ENCODE measurements at regions not wholly inside any gene's neighbourhood (a gene's known extent, or its start where the extent isn't known, plus 50 kb on each side); places are given as distances from the start of the nearest gene placed in this dataset.

- Histone ChIP-seq H3F3A (ENCODE audit: low read depth) (no peaks in the 10 kb centered on the region), H4K20me1 (ENCODE audit: low read depth) (no peaks in the 10 kb centered on the region), H3K9me3 (ENCODE audit: low read depth) (no peaks in the 10 kb centered on the region), H2AFZ (replicated peaks) (no peak overlapping the region), H3K4me2 (no peak overlapping the region), H3K4me1 (no peaks in the 10 kb centered on the region), H3K4me3 (no peak overlapping the region), H3K36me3 (no peaks in the 10 kb centered on the region), H3K79me2 (ENCODE audit: low read depth) (no peaks in the 10 kb centered on the region), H3K9ac (no peak overlapping the region), H3K27me3 (no peaks in the 10 kb centered on the region), H3K27ac (no peak overlapping the region)
- Mint-ChIP-seq H3K27me3 (ENCODE audit: insufficient read depth, low read depth) (no peaks in the 10 kb centered on the region), H3K36me3 (no peaks in the 10 kb centered on the region), H3K27ac (no peak overlapping the region), H3K4me1 (no peaks in the 10 kb centered on the region), H3K4me3 (no peak overlapping the region), H3K9me3 (no peaks in the 10 kb centered on the region)
- TF ChIP-seq EZH2 (IDR thresholded peaks at IDR 0.05) (no peak), CTCF (IDR thresholded peaks at IDR 0.05) (no peak)
- DNase-seq (ENCODE audit: low spot score) = no peak
Measured at GRCh38 chr9:29012911-29013310, 1439.6 kb upstream of the C9orf72 start.

- Histone ChIP-seq H2AFZ (replicated peaks) (no peak overlapping the region), H3F3A (ENCODE audit: low read depth) (no peaks in the 10 kb centered on the region), H3K9me3 (ENCODE audit: low read depth) (no peaks in the 10 kb centered on the region), H3K27ac (no peak overlapping the region), H3K9ac (no peak overlapping the region), H3K79me2 (ENCODE audit: low read depth) (no peaks in the 10 kb centered on the region), H3K4me3 (no peak overlapping the region), H4K20me1 (ENCODE audit: low read depth) (no peaks in the 10 kb centered on the region), H3K4me1 (no peaks in the 10 kb centered on the region), H3K36me3 (no peaks in the 10 kb centered on the region), H3K27me3 (no peaks in the 10 kb centered on the region), H3K4me2 (no peak overlapping the region)
- no peaks in the 10 kb centered on the region for H3K4me1 Mint-ChIP-seq
- H3K36me3 Mint-ChIP-seq = no peaks in the 10 kb centered on the region
- no peak overlapping the region for H3K4me3 Mint-ChIP-seq
- no peak overlapping the region for H3K27ac Mint-ChIP-seq
- no peak for DNase-seq (ENCODE audit: low spot score)
- H3K27me3 Mint-ChIP-seq (ENCODE audit: insufficient read depth, low read depth) = no peaks in the 10 kb centered on the region
- no peaks in the 10 kb centered on the region for H3K9me3 Mint-ChIP-seq
- no peak for TF ChIP-seq EZH2phosphoT487 (IDR thresholded peaks at IDR 0.05)
- no peak for TF ChIP-seq EZH2 (IDR thresholded peaks at IDR 0.05)
- no peak for TF ChIP-seq CTCF (IDR thresholded peaks at IDR 0.05)
Measured at GRCh38 chr9:29021632-29022031, 1448.4 kb upstream of the C9orf72 start.

GRCh38 chr9:29038332-29038731 lies 1465.1 kb upstream of the C9orf72 start:
- Histone ChIP-seq H3K4me3 (no peak overlapping the region), H3K9me3 (ENCODE audit: low read depth) (no peaks in the 10 kb centered on the region), H4K20me1 (ENCODE audit: low read depth) (no peaks in the 10 kb centered on the region), H3K4me1 (no peaks in the 10 kb centered on the region), H3K27ac (no peak overlapping the region), H3K9ac (no peak overlapping the region), H3K4me2 (no peak overlapping the region), H3K79me2 (ENCODE audit: low read depth) (no peaks in the 10 kb centered on the region), H2AFZ (replicated peaks) (no peak overlapping the region), H3K36me3 (no peaks in the 10 kb centered on the region), H3K27me3 (no peaks in the 10 kb centered on the region), H3F3A (ENCODE audit: low read depth) (no peaks in the 10 kb centered on the region)
- no peak for DNase-seq (ENCODE audit: low spot score)
- H3K4me3 Mint-ChIP-seq = no peak overlapping the region
- H3K36me3 Mint-ChIP-seq = no peaks in the 10 kb centered on the region
- H3K27me3 Mint-ChIP-seq (ENCODE audit: insufficient read depth, low read depth) = no peaks in the 10 kb centered on the region
- TF ChIP-seq EZH2phosphoT487 (IDR thresholded peaks at IDR 0.05) (no peak), CTCF (IDR thresholded peaks at IDR 0.05) (no peak), EZH2 (IDR thresholded peaks at IDR 0.05) (no peak)
- H3K27ac Mint-ChIP-seq = no peak overlapping the region
- no peaks in the 10 kb centered on the region for H3K4me1 Mint-ChIP-seq
- H3K9me3 Mint-ChIP-seq = no peaks in the 10 kb centered on the region

- no peaks in the 10 kb centered on the region for H3K9me3 ChIP-seq (ENCODE audit: low read depth)
- H3K27me3 ChIP-seq = no peaks in the 10 kb centered on the region
- Mint-ChIP-seq H3K4me3 (no peak overlapping the region), H3K27me3 (ENCODE audit: insufficient read depth, low read depth) (no peaks in the 10 kb centered on the region), H3K27ac (no peak overlapping the region), H3K9me3 (no peaks in the 10 kb centered on the region), H3K36me3 (no peaks in the 10 kb centered on the region), H3K4me1 (no peaks in the 10 kb centered on the region)
- H3K9ac ChIP-seq = no peak overlapping the region
- H4K20me1 ChIP-seq (ENCODE audit: low read depth) = no peaks in the 10 kb centered on the region
- DNase-seq (ENCODE audit: low spot score) = no peak
- H3F3A ChIP-seq (ENCODE audit: low read depth) = no peaks in the 10 kb centered on the region
- H3K4me3 ChIP-seq = no peak overlapping the region
- H3K4me2 ChIP-seq = no peak overlapping the region
- H3K36me3 ChIP-seq = no peaks in the 10 kb centered on the region
- no peaks in the 10 kb centered on the region for H3K4me1 ChIP-seq
- no peaks in the 10 kb centered on the region for H3K79me2 ChIP-seq (ENCODE audit: low read depth)
- no peak for TF ChIP-seq EZH2phosphoT487 (IDR thresholded peaks at IDR 0.05)
- TF ChIP-seq CTCF (IDR thresholded peaks at IDR 0.05) = no peak
- TF ChIP-seq EZH2 (IDR thresholded peaks at IDR 0.05) = no peak
- H2AFZ ChIP-seq (replicated peaks) = no peak overlapping the region
- no peak overlapping the region for H3K27ac ChIP-seq
Measured at GRCh38 chr9:29039258-29039657, 1466.0 kb upstream of the C9orf72 start.

Data from neural progenitor cell (in vitro differentiated cells).